GM13976 (cell line): ENCODE measurements at regions not wholly inside any gene's neighbourhood (a gene's known extent, or its start where the extent isn't known, plus 50 kb on each side); places are given as distances from the start of the nearest gene placed in this dataset.

Experiments used
- DNase-seq: peaks from one replicate; pipeline ENCODE4 v3.0.0; 2012; ENCODE audit warnings: low spot score
- in situ Hi-C: fragments of 300-500 bp; cut with MboI; formaldehyde crosslinking; loops from one replicate; pipeline ENCODE4 v1.12.0; 2022; ENCODE audit warnings: low sequenced_read_pairs, mixed read lengths, inconsistent platforms; ENCODE audit not compliant: unreplicated experiment
- TF ChIP-seq, protein P1 (sequence below): IDR thresholded peaks from 2 replicates; pipeline ENCODE4 v1.5.1; 2012; ENCODE audit warnings: borderline replicate concordance, mild to moderate bottlenecking; ENCODE audit not compliant: insufficient read depth; ENCODE audit errors: extremely low read depth, missing control alignments, control extremely low read depth

DNA sequence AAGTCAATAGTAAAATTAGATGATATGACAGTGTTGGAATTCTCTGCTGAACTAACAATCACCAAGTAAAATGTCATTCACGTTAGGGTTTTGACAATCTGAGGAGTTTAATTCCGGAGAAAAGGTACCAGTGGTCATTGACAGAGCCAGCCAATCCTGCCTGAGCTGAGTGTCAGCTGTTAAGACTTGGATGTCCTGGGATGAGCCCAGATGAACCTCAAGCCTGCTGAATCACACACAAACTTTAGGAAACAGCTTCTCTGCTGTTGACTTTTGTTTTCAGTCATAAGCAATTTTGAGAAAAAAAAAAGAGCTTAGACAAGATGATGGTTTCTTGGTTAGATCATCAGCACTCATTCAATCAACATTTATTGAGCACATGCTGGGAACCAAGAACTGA, 600.0 kb upstream of the SLC39A10 start:
- TF ChIP-seq, protein P1, sequence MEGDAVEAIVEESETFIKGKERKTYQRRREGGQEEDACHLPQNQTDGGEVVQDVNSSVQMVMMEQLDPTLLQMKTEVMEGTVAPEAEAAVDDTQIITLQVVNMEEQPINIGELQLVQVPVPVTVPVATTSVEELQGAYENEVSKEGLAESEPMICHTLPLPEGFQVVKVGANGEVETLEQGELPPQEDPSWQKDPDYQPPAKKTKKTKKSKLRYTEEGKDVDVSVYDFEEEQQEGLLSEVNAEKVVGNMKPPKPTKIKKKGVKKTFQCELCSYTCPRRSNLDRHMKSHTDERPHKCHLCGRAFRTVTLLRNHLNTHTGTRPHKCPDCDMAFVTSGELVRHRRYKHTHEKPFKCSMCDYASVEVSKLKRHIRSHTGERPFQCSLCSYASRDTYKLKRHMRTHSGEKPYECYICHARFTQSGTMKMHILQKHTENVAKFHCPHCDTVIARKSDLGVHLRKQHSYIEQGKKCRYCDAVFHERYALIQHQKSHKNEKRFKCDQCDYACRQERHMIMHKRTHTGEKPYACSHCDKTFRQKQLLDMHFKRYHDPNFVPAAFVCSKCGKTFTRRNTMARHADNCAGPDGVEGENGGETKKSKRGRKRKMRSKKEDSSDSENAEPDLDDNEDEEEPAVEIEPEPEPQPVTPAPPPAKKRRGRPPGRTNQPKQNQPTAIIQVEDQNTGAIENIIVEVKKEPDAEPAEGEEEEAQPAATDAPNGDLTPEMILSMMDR = no peak
- no peak for DNase-seq
- in situ Hi-C loops = no loop called here

DNA sequence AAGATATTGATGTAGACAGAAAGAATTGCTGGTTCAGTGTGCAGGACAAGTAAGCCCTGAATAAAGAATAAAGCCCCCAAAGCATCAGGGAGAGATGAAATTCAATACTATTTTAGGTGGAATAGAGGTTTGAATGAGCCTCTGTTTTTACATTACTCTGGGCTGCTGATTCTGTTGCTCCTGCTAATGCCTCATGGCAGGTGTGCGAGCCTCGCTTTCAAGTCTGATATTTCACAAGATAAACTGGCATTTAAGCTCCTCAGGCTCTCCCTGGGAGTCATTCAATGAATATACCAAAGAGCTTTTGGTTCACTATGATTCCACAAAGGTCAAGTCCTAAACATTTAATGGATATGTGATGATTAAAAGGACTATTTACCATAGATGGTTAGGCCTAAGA, 601.0 kb upstream of the SLC39A10 start:
- in situ Hi-C loops = no loop called here
- DNase-seq = no peak
- TF ChIP-seq, protein P1 = no peak

DNA sequence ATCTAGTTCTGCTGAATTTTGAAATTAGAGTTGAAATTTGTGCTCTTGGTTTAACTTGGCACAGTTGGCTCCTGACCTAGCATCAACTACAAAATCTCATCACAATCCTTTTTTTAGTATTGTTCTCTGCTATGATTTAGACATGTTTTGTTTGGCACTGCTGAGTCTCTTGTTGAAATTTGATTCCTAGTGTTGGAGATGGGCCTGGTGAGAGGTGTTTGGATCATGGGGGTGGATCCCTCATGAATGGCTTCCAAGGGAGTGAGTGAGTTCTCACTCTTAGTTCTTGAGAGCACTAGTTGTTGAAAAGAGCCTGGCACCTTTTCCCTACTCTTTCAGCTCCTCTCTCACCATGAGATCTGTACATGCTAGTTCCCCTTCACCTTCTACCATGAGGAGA, 605.6 kb upstream of the SLC39A10 start:
- in situ Hi-C loops = no loop called here
- no peak for DNase-seq
- TF ChIP-seq, protein P1 = no peak

DNA sequence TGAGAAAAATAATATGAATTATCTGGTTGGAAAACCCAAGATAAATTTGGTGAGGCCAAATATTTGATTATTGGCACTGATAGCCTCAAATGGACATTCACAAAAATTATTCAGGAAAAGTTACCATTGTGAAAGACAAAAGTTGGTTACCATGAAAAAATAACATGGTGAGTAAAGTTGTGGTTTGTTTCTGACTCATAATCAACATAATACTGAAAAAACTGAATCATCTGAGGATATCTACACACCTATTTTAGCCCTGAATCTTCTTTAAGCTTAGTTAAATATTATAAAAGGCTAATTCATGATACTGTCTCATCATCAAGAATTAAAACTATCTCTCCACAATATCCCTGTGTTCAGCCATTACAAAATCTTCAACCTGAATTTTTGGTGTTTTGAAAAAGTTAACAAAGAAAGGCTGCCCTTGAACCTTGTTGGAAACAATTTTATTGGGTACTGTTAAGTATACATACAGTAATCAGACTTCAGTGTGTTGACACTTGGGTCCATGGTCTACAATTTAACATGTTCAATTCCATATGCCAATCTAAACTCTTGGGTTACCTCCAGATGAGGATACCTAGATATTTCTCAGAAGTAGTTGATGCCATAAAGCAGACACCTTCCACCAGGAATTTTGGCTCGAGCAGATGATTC, 607.5 kb upstream of the SLC39A10 start:
- TF ChIP-seq, protein P1 = no peak
- in situ Hi-C loops = no loop called here
- no peak for DNase-seq

DNA sequence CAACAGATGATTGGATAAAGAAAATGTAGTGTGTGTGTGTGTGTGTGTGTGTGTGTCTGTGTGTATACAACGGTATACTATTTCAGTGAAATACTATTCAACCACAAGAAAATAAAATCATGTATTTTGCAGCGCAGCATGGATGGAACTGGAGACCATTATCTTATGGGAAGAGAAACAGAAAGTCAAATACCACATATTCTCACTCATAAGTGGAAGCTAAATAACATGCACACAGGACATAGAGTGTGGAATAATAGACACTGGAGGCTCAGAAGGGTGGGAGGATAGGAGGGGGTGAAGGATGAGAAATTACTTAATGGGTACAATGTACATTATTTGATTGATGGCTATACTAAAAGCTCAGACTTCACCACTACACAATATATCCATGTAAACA, 609.1 kb upstream of the SLC39A10 start:
- TF ChIP-seq, protein P1 = no peak
- in situ Hi-C loops = no loop called here
- DNase-seq = no peak

DNA sequence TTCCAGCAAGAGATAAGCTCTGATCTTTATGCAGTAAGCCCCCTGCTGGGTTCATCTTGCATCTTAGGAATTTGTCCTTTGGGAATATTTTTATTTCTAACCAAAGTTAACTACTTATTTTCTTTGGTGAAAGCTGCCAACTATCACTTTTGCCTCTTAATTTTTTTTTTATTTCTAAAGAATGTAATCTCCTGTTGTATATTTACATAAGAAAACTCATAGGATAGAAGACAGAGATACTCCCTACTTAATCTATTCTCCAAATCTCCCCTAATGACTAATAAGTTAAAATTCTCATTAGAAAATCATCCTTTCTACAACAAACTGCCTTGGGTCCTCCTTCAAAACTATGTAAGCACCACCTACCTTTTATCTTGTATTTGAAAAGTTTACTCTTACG, 612.2 kb upstream of the SLC39A10 start:
- TF ChIP-seq, protein P1 = no peak
- in situ Hi-C loops = no loop called here
- no peak for DNase-seq
